A549 (cell line): ENCODE measurements at regions not wholly inside any gene's neighbourhood (a gene's known extent, or its start where the extent isn't known, plus 50 kb on each side); places are given as distances from the start of the nearest gene placed in this dataset.

ENCODE experiments used
- ATOH8 ChIP-seq: fragments of 250-450 bp; sonication (Bioruptor Pico); IDR thresholded peaks from 2 replicates; pipeline ENCODE4 v1.5.0; 2020; ENCODE audit warnings: low read depth, mild to moderate bottlenecking, moderate library complexity
- BHLHE40 ChIP-seq: IDR thresholded peaks from 2 replicates; pipeline ENCODE4 v1.6.1; 2012; ENCODE audit warnings: low read depth, low read length, inconsistent platforms
- CEBPB ChIP-seq, 2 experiments: fragments of >200 bp in 1 of 2; sonication (Bioruptor Twin) in 1 of 2; formaldehyde crosslinking in 1 of 2; IDR thresholded peaks; 2 replicates each; pipeline ENCODE4 v1.6.1; 2012 to 2016
- CHD2 ChIP-seq: fragments of 150-350 bp; IDR thresholded peaks from 2 replicates; pipeline ENCODE4 v1.6.1; 2014; ENCODE audit warnings: low read length; ENCODE audit not compliant: partially characterized antibody
- CHD4 ChIP-seq: fragments of 200-600 bp; sonication (generic); IDR thresholded peaks from 2 replicates; pipeline ENCODE4 v1.6.1; 2016; ENCODE audit warnings: antibody characterized with exemption, mild to moderate bottlenecking, borderline replicate concordance
- EHF ChIP-seq: fragments of 250-450 bp; sonication (Bioruptor Pico); IDR thresholded peaks from 2 replicates; pipeline ENCODE4 v1.5.0; 2020; ENCODE audit warnings: mild to moderate bottlenecking
- EP300 ChIP-seq, 2 experiments: fragments of >200 bp; sonication (Bioruptor Twin); formaldehyde crosslinking; IDR thresholded peaks; 2 replicates in 1 of 2; 3 replicates in 1 of 2; pipeline ENCODE4 v1.6.1; 2016 to 2017
- GATA3 ChIP-seq: IDR thresholded peaks from 2 replicates; pipeline ENCODE4 v1.6.1; 2012; ENCODE audit warnings: borderline replicate concordance
- HOXB13 ChIP-seq: fragments of 250-450 bp; sonication (Bioruptor Pico); IDR thresholded peaks from 2 replicates; pipeline ENCODE4 v1.5.0; 2020; ENCODE audit warnings: low read depth, mild to moderate bottlenecking, moderate library complexity
- JUN ChIP-seq, 2 experiments: fragments of >200 bp; sonication (Bioruptor Twin); formaldehyde crosslinking; IDR thresholded peaks; 2 replicates in 1 of 2; 3 replicates in 1 of 2; pipeline ENCODE4 v1.6.1; 2016 to 2017
- JUNB ChIP-seq: fragments of >200 bp; sonication (Bioruptor Twin); formaldehyde crosslinking; IDR thresholded peaks from 2 replicates; pipeline ENCODE4 v1.6.1; 2016
- KDM5A ChIP-seq: fragments of 200-600 bp; sonication (generic); IDR thresholded peaks from 2 replicates; pipeline ENCODE4 v1.6.1; 2016; ENCODE audit warnings: antibody characterized with exemption, mild to moderate bottlenecking
- MAZ ChIP-seq: fragments of 150-350 bp; IDR thresholded peaks from 2 replicates; pipeline ENCODE4 v1.6.1; 2014; ENCODE audit warnings: antibody characterized with exemption, low read depth, low read length, borderline replicate concordance
- MYC ChIP-seq: IDR thresholded peaks from 2 replicates; pipeline ENCODE4 v1.6.1; 2012; ENCODE audit warnings: mild to moderate bottlenecking, inconsistent platforms, low read length, improper control_type of control experiment, borderline replicate concordance
- NFE2L2 ChIP-seq: fragments of 150-350 bp; conservative IDR thresholded peaks from 2 replicates; pipeline ENCODE4 v1.6.1; 2014; ENCODE audit warnings: low read length
- NPAS2 ChIP-seq: fragments of 250-450 bp; sonication (Bioruptor Pico); IDR thresholded peaks from 2 replicates; pipeline ENCODE4 v1.8.0; 2022; ENCODE audit warnings: mild to moderate bottlenecking, moderate library complexity, borderline replicate concordance
- NR3C1 ChIP-seq: fragments of >200 bp; sonication (Bioruptor Twin); formaldehyde crosslinking; IDR thresholded peaks from 3 replicates; pipeline ENCODE4 v1.6.1; 2017
- POLR2AphosphoS2 ChIP-seq: conservative IDR thresholded peaks from 2 replicates; pipeline ENCODE4 v1.6.1; 2012; ENCODE audit warnings: low read length, improper control_type of control experiment, inconsistent platforms
- RAD21 ChIP-seq, 2 experiments: fragments of >200 bp in 1 of 2; sonication (Bioruptor Twin) in 1 of 2; formaldehyde crosslinking in 1 of 2; IDR thresholded peaks in 1 of 2; conservative IDR thresholded peaks in 1 of 2; 2 replicates in 1 of 2; 3 replicates in 1 of 2; pipeline ENCODE4 v1.6.1; 2012 to 2018; ENCODE audit warnings: inconsistent platforms in 1 of 2
- RFX5 ChIP-seq: fragments of 450-650 bp; IDR thresholded peaks from 2 replicates; pipeline ENCODE4 v1.7.1; 2014; ENCODE audit warnings: antibody characterized with exemption, mild to moderate bottlenecking, moderate library complexity
- SREBF2 ChIP-seq: fragments of 450-650 bp; IDR thresholded peaks from 2 replicates; pipeline ENCODE4 v1.6.1; 2014; ENCODE audit warnings: mild to moderate bottlenecking, moderate library complexity
- TP53 ChIP-seq: fragments of 250-450 bp; sonication (Bioruptor Pico); IDR thresholded peaks from 2 replicates; pipeline ENCODE4 v1.5.0; 2021; ENCODE audit warnings: mild to moderate bottlenecking, moderate library complexity
- USF2 ChIP-seq: fragments of 450-650 bp; IDR thresholded peaks from 2 replicates; pipeline ENCODE4 v1.6.1; 2014; ENCODE audit warnings: antibody characterized with exemption
- ZFP36 ChIP-seq: fragments of 450-650 bp; IDR thresholded peaks from 2 replicates; pipeline ENCODE4 v1.6.1; 2014; ENCODE audit warnings: borderline replicate concordance; ENCODE audit not compliant: partially characterized antibody
- ZNF302 ChIP-seq: fragments of 250-450 bp; sonication (Bioruptor Pico); IDR thresholded peaks from 2 replicates; pipeline ENCODE4 v1.9.0; 2021; ENCODE audit warnings: inconsistent platforms, mild to moderate bottlenecking, moderate library complexity
- ZSCAN20 ChIP-seq: fragments of 250-450 bp; sonication (Bioruptor Pico); IDR thresholded peaks from 2 replicates; pipeline ENCODE4 v1.8.0; 2022; ENCODE audit warnings: mild to moderate bottlenecking, moderate library complexity
- TF ChIP-seq, protein P1 (sequence below): fragments of 200-600 bp; sonication (generic); IDR thresholded peaks from 2 replicates; pipeline ENCODE4 v1.6.1; 2016; ENCODE audit warnings: antibody characterized with exemption, mild to moderate bottlenecking, moderate library complexity
- TF ChIP-seq, protein P2 (sequence below): IDR thresholded peaks from 2 replicates; pipeline ENCODE4 v1.6.1; 2012; ENCODE audit warnings: low read depth, borderline replicate concordance
- TF ChIP-seq, protein P3 (sequence below): fragments of >200 bp; sonication (Bioruptor Twin); formaldehyde crosslinking; IDR thresholded peaks from 3 replicates; pipeline ENCODE4 v1.5.1; 2016
- TF ChIP-seq, protein P4 (sequence below): IDR thresholded peaks from 2 replicates; pipeline ENCODE4 v1.6.1; 2012

DNA sequence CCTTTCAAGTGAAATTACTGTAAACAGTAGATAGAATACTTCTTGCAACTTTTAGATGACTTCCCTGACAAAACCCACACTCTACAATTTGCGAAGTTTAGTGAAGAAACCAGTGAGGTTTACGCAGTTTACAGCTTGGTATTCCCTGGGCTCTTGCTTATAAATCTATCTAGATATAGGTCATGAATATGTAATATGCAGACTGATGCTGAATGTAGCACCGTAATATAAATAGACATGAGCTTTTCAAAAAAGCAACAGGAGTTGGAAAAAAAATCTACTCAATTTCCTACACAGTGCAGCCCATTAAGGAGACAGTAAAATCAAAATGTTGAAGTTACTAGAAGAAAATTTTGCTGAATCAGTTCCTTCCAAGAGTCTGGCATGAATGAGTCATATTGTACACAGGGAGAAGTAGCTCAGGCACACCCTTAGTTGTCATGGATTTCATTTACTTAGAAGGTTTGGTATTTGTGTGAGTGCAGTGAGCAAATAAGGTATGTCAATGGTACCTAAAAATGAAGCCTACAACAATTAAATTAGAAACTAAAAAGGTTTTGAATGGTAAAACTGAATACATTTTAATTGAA is 67.7 kb upstream of the NEUROD6 start (continued):
- TF ChIP-seq, protein P1, sequence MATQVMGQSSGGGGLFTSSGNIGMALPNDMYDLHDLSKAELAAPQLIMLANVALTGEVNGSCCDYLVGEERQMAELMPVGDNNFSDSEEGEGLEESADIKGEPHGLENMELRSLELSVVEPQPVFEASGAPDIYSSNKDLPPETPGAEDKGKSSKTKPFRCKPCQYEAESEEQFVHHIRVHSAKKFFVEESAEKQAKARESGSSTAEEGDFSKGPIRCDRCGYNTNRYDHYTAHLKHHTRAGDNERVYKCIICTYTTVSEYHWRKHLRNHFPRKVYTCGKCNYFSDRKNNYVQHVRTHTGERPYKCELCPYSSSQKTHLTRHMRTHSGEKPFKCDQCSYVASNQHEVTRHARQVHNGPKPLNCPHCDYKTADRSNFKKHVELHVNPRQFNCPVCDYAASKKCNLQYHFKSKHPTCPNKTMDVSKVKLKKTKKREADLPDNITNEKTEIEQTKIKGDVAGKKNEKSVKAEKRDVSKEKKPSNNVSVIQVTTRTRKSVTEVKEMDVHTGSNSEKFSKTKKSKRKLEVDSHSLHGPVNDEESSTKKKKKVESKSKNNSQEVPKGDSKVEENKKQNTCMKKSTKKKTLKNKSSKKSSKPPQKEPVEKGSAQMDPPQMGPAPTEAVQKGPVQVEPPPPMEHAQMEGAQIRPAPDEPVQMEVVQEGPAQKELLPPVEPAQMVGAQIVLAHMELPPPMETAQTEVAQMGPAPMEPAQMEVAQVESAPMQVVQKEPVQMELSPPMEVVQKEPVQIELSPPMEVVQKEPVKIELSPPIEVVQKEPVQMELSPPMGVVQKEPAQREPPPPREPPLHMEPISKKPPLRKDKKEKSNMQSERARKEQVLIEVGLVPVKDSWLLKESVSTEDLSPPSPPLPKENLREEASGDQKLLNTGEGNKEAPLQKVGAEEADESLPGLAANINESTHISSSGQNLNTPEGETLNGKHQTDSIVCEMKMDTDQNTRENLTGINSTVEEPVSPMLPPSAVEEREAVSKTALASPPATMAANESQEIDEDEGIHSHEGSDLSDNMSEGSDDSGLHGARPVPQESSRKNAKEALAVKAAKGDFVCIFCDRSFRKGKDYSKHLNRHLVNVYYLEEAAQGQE, result no peak
- no peak for TF ChIP-seq KDM5A
- no peak for TF ChIP-seq ZFP36
- TF ChIP-seq TP53 (CRISPR knock-in tag), result no peak
- peak in 1 of 2 experiments; percentile 11; a peak in 1 of 5 replicates for TF ChIP-seq RAD21 (conservative IDR thresholded peaks at IDR 0.05 in 1 of 2, IDR thresholded peaks at IDR 0.05 in 1 of 2)
- TF ChIP-seq GATA3, result peak; percentile 67; the same call in 1 of the 2 replicates
- no peak for TF ChIP-seq BHLHE40
- TF ChIP-seq USF2, result no peak
- TF ChIP-seq, protein P2, sequence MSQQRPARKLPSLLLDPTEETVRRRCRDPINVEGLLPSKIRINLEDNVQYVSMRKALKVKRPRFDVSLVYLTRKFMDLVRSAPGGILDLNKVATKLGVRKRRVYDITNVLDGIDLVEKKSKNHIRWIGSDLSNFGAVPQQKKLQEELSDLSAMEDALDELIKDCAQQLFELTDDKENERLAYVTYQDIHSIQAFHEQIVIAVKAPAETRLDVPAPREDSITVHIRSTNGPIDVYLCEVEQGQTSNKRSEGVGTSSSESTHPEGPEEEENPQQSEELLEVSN, result no peak
- no peak for TF ChIP-seq MYC
- TF ChIP-seq JUNB, result peak; percentile 81
- no peak for TF ChIP-seq RFX5
- no peak for TF ChIP-seq CHD2
- TF ChIP-seq, protein P3, sequence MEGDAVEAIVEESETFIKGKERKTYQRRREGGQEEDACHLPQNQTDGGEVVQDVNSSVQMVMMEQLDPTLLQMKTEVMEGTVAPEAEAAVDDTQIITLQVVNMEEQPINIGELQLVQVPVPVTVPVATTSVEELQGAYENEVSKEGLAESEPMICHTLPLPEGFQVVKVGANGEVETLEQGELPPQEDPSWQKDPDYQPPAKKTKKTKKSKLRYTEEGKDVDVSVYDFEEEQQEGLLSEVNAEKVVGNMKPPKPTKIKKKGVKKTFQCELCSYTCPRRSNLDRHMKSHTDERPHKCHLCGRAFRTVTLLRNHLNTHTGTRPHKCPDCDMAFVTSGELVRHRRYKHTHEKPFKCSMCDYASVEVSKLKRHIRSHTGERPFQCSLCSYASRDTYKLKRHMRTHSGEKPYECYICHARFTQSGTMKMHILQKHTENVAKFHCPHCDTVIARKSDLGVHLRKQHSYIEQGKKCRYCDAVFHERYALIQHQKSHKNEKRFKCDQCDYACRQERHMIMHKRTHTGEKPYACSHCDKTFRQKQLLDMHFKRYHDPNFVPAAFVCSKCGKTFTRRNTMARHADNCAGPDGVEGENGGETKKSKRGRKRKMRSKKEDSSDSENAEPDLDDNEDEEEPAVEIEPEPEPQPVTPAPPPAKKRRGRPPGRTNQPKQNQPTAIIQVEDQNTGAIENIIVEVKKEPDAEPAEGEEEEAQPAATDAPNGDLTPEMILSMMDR, result no peak
- TF ChIP-seq JUN (IDR thresholded peaks at IDR 0.05), result peak; percentile 36 to 61; a peak in 2 of 5 replicates
- no peak for TF ChIP-seq POLR2AphosphoS2
- no peak for TF ChIP-seq HOXB13 (CRISPR knock-in tag)
- no peak for TF ChIP-seq ZNF302 (CRISPR knock-in tag)
- TF ChIP-seq, protein P4, sequence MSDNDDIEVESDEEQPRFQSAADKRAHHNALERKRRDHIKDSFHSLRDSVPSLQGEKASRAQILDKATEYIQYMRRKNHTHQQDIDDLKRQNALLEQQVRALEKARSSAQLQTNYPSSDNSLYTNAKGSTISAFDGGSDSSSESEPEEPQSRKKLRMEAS, result peak; percentile 48; the same call in 1 of the 2 replicates
- TF ChIP-seq EHF (CRISPR knock-in tag), result no peak
- TF ChIP-seq ATOH8 (CRISPR knock-in tag), result no peak
- no peak for TF ChIP-seq SREBF2
- TF ChIP-seq EP300 (IDR thresholded peaks at IDR 0.05), result peak in 1 of 2 experiments; percentile 25; a peak in 1 of 5 replicates
- TF ChIP-seq MAZ, result no peak
- no peak for TF ChIP-seq ZSCAN20
- TF ChIP-seq CEBPB (IDR thresholded peaks at IDR 0.05), result peak in 1 of 2 experiments; percentile 6; a peak in 1 of 4 replicates
- TF ChIP-seq NFE2L2, result peak; percentile 66
- TF ChIP-seq NR3C1, result no peak
- TF ChIP-seq CHD4, result no peak
- no peak for TF ChIP-seq NPAS2 (CRISPR knock-in tag)
